PC-9 (cell line): ENCODE measurements at regions not wholly inside any gene's neighbourhood (a gene's known extent, or its start where the extent isn't known, plus 50 kb on each side); places are given as distances from the start of the nearest gene placed in this dataset.

Source experiments
- BruUV-seq: library from RNA; stranded (reverse); fragments of 400-500 nt; replicated peaks from 2 replicates; lab custom pipeline; 2021; lab: Mats Ljungman, UMichigan
- CTCF ChIA-PET: fragments of 300-600 bp; sonication (Branson Sonifier 250); formaldehyde crosslinking; loops from one replicate; lab custom pipeline; 2022; ENCODE audit warnings: antibody characterized with exemption; lab: Charles Lee
- POLR2A ChIA-PET: fragments of 300-600 bp; sonication (Branson Sonifier 250); formaldehyde crosslinking; loops from one replicate; lab custom pipeline; 2022; ENCODE audit warnings: antibody characterized with exemption; ENCODE audit not compliant: unreplicated experiment; lab: Charles Lee
- DNase-seq, 2 experiments: peaks; one replicate each; pipeline versions ENCODE4 v3.0.0 to v3.0.0-alpha.2; 2015 to 2022; ENCODE audit warnings: mixed read lengths in 1 of 2
- H2AFZ ChIP-seq: fragments of 200-600 bp; sonication (generic); 2 replicates; pipeline ENCODE4 v1.8.1; 2017; ENCODE audit warnings: antibody characterized with exemption
- H3F3A ChIP-seq: fragments of 200-600 bp; sonication (generic); 2 replicates; pipeline ENCODE4 v1.8.1; 2017; ENCODE audit warnings: antibody characterized with exemption, mild to moderate bottlenecking, low read depth; ENCODE audit not compliant: insufficient read depth
- H3K27ac ChIP-seq: fragments of 200-600 bp; sonication (generic); 2 replicates; pipeline ENCODE4 v1.6.1; 2016; ENCODE audit warnings: mixed run types
- H3K27me3 ChIP-seq: fragments of 200-600 bp; sonication (generic); 2 replicates; pipeline ENCODE4 v1.6.1; 2016; ENCODE audit warnings: low read depth, mixed run types; ENCODE audit not compliant: insufficient read depth
- H3K36me3 ChIP-seq: fragments of 200-600 bp; sonication (generic); 2 replicates; pipeline ENCODE4 v1.6.1; 2016; ENCODE audit warnings: low read depth, mixed run types
- H3K4me1 ChIP-seq: fragments of 200-600 bp; sonication (generic); replicated peaks from 2 replicates; pipeline ENCODE4 v1.6.1; 2016; ENCODE audit warnings: mixed run types; ENCODE audit not compliant: insufficient read depth
- H3K4me2 ChIP-seq: fragments of 200-600 bp; sonication (generic); 2 replicates; pipeline ENCODE4 v1.6.1; 2017; ENCODE audit warnings: mixed run types
- H3K4me3 ChIP-seq: fragments of 200-600 bp; sonication (generic); 2 replicates; pipeline ENCODE4 v1.6.1; 2016; ENCODE audit warnings: mixed run types
- H3K79me2 ChIP-seq: fragments of 200-600 bp; sonication (generic); 2 replicates; pipeline ENCODE4 v1.6.1; 2017; ENCODE audit warnings: low read depth, mixed run types
- H3K9me2 ChIP-seq: fragments of 200-600 bp; sonication (generic); 2 replicates; pipeline ENCODE4 v1.8.1; 2017; ENCODE audit warnings: mild to moderate bottlenecking; ENCODE audit not compliant: insufficient read depth
- H3K9me3 ChIP-seq: fragments of 200-600 bp; sonication (generic); 2 replicates; pipeline ENCODE4 v1.8.1; 2016; ENCODE audit warnings: low read depth; ENCODE audit not compliant: insufficient read depth
- H4K20me1 ChIP-seq: fragments of 200-600 bp; sonication (generic); 2 replicates; pipeline ENCODE4 v1.8.1; 2017; ENCODE audit not compliant: insufficient read depth
- CTCF ChIP-seq: fragments of 200-600 bp; sonication (generic); conservative IDR thresholded peaks from 2 replicates; pipeline ENCODE4 v1.6.1; 2017; ENCODE audit warnings: mixed run types, antibody characterized with exemption, mild to moderate bottlenecking, moderate library complexity
- EZH2 ChIP-seq: fragments of 200-600 bp; sonication (generic); IDR thresholded peaks from 2 replicates; pipeline ENCODE4 v1.8.0; 2017; ENCODE audit warnings: antibody characterized with exemption, low read depth
- intact Hi-C: fragments of 100-400 bp; cut with micrococcal nuclease; formaldehyde crosslinking; loops from one replicate; pipeline ENCODE4 v1.10.0; 2022; ENCODE audit not compliant: unreplicated experiment

- TF ChIP-seq CTCF: no peak
- no peak for TF ChIP-seq EZH2
- no TSS peak for BruUV-seq
- Histone ChIP-seq H4K20me1 (no peaks in the 10 kb centered on the region), H3F3A (no peaks in the 10 kb centered on the region), H2AFZ (no peak overlapping the region), H3K36me3 (no peaks in the 10 kb centered on the region), H3K79me2 (no peaks in the 10 kb centered on the region), H3K27me3 (no peaks in the 10 kb centered on the region), H3K27ac (no peak overlapping the region), H3K9me2 (no peaks in the 10 kb centered on the region), H3K9me3 (no peaks in the 10 kb centered on the region), H3K4me1 (no peaks in the 10 kb centered on the region), H3K4me2 (no peak overlapping the region), H3K4me3 (no peak overlapping the region)
- DNase-seq: no peak
- CTCF ChIA-PET: no interaction called here
- intact Hi-C loops: no loop called here
- POLR2A ChIA-PET: no interaction called here
These were observed 50.8 kb upstream of the TMEM108 start for GRCh38 chr3:132987396-132987795.

DNA sequence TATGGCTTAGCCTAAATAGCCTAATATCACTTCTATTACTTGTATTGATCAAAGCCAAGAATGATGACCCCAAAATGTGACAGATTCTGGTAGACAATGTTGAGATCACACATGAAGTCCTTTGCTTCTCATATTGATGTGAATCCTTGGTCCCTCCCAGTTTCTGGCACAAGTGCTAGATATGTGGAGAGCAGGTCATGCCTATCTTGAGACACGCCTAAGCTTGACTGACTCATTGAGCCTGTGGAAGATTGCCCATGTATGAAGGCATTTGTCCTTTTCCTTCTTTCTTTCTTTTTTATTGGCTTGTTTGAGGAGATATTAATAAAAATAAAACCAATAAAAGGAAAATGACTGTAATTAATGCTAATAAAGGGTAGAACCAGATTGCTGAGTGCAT, 54.0 kb upstream of the TMEM108 start:
- H3K9me3 ChIP-seq: no peaks in the 10 kb centered on the region
- H3K4me2 ChIP-seq: no peak overlapping the region
- H3K79me2 ChIP-seq: no peaks in the 10 kb centered on the region
- DNase-seq: no peak
- BruUV-seq: no TSS peak
- intact Hi-C loops: no loop called here
- no peaks in the 10 kb centered on the region for H3F3A ChIP-seq
- TF ChIP-seq EZH2: no peak
- no peaks in the 10 kb centered on the region for H3K36me3 ChIP-seq
- H3K9me2 ChIP-seq: no peaks in the 10 kb centered on the region
- no peaks in the 10 kb centered on the region for H3K4me1 ChIP-seq
- H2AFZ ChIP-seq: no peak overlapping the region
- H3K27ac ChIP-seq: no peak overlapping the region
- no peak overlapping the region for H3K4me3 ChIP-seq
- no peaks in the 10 kb centered on the region for H4K20me1 ChIP-seq
- H3K27me3 ChIP-seq: no peaks in the 10 kb centered on the region; the same call in 1 of the 2 replicates
- ChIA-PET CTCF (no interaction called here), POLR2A (no interaction called here)

- no peak overlapping the region for H3K4me3 ChIP-seq
- no peak for DNase-seq
- no peaks in the 10 kb centered on the region for H3F3A ChIP-seq
- BruUV-seq: no TSS peak
- no peak overlapping the region for H3K4me2 ChIP-seq
- ChIA-PET CTCF (no interaction called here), POLR2A (no interaction called here)
- no peaks in the 10 kb centered on the region; the same call in 1 of the 2 replicates for H3K27me3 ChIP-seq
- H3K79me2 ChIP-seq: no peaks in the 10 kb centered on the region
- H4K20me1 ChIP-seq: no peaks in the 10 kb centered on the region
- no peaks in the 10 kb centered on the region for H3K4me1 ChIP-seq
- TF ChIP-seq EZH2 (no peak), CTCF (no peak)
- H3K27ac ChIP-seq: no peak overlapping the region
- intact Hi-C loops: no loop called here
- H3K9me2 ChIP-seq: no peaks in the 10 kb centered on the region
- H3K9me3 ChIP-seq: no peaks in the 10 kb centered on the region
- H2AFZ ChIP-seq: no peak overlapping the region
- H3K36me3 ChIP-seq: no peaks in the 10 kb centered on the region
These were observed 54.9 kb upstream of the TMEM108 start for GRCh38 chr3:132983143-132983770.

DNA sequence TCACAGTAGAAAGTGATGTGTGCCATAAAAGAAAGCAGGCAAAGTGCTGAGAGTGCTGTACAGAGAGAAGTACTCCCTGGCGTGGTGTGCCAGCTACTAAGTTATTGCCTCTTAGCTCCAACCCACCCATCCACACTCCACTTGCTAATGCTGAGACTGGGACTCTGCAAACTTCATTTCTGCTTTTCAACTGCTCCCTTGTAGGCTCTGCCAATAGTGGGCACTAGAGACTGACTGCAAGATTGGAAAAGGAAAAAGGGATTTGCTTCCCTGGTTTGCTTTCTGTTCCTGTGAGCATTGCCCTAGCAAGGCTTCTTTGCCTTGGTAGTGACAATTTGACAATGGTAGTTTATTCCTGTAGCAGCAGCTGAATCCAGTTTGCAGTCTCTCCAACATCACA, 56.5 kb upstream of the TMEM108 start:
- intact Hi-C loops: no loop called here
- Histone ChIP-seq H3K27ac (no peak overlapping the region), H4K20me1 (no peaks in the 10 kb centered on the region), H3K4me3 (no peak overlapping the region), H3K9me3 (no peaks in the 10 kb centered on the region), H2AFZ (no peak overlapping the region), H3K36me3 (no peaks in the 10 kb centered on the region), H3K79me2 (no peaks in the 10 kb centered on the region), H3K4me2 (no peak overlapping the region), H3F3A (no peaks in the 10 kb centered on the region), H3K4me1 (no peaks in the 10 kb centered on the region), H3K27me3 (no peaks in the 10 kb centered on the region; the same call in 1 of the 2 replicates), H3K9me2 (no peaks in the 10 kb centered on the region)
- no peak for TF ChIP-seq EZH2
- no peak for TF ChIP-seq CTCF
- no peak for DNase-seq
- ChIA-PET POLR2A (no interaction called here), CTCF (no interaction called here)
- BruUV-seq: no TSS peak
